Endometrium (tissue), 2 donors: ENCODE measurements at regions not wholly inside any gene's neighbourhood (a gene's known extent, or its start where the extent isn't known, plus 50 kb on each side); places are given as distances from the start of the nearest gene placed in this dataset.
"Not testable (repeated sequence)": the region's sequence is repeated elsewhere in the genome, so short reads cannot be mapped to it uniquely, and the experiment has no call there.

Source experiments
- FAIRE-seq: peaks from 2 replicates; lab custom pipeline; 2012; peaks lifted over from hg19 to GRCh38; lab: Jason Lieb, UNC
- donor health status: control.
- donor health status: control.

- no peak for FAIRE-seq
Observed at GRCh38 chr10:62661143-62661542, 143.4 kb upstream of the ADO start.

DNA sequence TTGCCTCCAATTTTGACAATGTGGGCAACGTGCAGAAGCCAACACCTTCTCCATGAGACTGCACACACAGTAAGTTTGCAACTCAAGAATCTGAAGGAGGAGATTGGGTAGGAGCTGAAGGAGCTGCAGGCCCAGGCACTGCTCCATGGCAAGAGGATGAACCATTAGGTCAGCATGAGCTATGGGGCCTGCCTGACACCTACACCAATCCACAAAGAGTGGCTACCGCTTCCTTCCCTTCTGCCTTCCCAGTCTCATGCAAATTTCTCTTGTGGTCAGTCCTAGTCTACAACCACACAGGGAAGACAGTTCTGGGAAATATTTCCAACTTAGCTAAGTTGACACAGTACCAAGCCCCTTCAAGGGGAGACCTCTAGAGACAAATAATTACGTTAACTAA, 142.0 kb upstream of the ADO start:
- FAIRE-seq: no peak

DNA sequence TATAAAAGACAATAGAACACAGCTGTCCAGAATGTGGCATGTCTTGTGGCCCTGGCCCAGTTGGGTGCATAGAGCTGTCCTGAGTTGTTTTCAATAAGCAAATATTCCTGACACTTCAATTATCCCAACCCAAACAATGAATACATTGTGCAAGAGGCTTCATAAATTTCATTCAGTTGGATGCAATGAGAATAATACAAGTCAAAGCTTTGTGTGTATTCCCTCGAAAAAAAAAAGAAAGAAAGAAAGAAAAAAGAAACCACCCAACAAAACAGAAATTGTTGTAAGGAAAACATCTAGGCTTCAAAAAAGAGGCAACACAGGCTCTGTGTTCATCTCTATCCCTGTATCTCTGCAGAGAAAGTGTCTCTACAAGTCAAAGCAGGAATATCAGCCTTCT, 138.7 kb upstream of the ADO start:
- FAIRE-seq: no peak

DNA sequence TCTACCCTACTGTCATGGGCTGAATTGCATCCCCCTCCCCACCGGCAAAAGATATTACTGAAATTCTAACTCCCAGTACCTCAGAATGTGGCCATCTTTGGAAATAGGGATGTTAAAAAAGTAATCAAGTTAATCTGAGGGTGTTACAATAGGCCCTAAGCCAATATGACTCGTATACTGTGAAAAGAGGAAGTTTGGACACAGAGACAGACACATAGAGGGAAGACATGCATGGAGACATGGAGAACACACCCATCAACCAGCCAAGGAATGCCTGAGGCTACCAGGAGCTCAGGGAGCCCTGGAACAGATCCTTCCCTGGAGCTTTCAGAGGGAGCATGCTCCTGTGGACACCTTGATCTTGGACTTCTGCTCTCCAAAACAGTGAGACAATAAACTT, 138.2 kb upstream of the ADO start:
- no peak for FAIRE-seq

GRCh38 chr10:62669341-62669740, 135.2 kb upstream of the ADO start:
- FAIRE-seq: no peak

GRCh38 chr10:62671104-62671503, 133.4 kb upstream of the ADO start:
- no peak for FAIRE-seq

GRCh38 chr10:62681211-62681940, 123.1 kb upstream of the ADO start:
- FAIRE-seq: no peak

DNA sequence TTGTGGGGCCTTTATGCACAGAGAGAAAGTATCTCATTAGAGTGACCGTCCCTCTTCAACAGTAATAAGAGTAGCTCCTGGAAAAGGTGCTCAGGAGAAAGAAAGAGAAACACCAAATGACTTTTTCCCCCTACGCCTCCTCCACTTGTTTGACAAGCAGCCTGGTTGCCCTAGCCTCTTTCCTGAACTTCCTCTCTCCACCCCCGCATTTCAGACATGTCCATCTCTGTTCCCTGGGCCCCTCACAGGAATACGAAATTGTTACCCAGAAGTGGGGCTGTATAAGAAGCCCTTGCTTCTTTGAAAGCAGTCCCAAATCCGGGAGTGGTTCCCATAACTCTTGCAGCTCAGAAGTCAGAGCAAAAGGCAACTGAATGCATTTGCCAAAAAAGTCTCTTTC, 119.6 kb upstream of the ADO start:
- no peak for FAIRE-seq

DNA sequence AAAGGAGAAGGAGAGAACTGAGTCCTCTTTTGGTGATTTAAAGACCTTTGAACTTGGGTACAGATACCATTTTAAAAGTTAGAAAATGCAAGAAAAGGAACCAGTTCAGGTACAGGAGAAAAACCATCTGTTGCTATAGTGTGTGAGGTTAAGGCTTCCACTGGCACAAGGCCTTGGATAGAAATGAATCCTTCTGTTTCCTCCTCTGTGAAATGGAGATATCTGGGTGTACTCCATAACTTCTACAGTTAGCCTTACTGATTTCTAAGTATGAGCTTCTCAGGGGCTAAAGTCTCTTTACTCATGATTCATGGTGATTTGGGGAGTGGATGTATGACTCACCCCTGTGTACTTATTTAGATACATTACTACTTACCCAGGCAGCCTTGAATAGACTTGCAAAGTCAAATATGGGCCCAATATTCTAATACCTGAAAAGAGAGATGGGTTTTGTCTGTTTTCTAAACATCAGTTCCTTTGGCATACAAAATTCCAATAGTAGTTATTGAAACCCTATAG, 117.2 kb upstream of the ADO start:
- FAIRE-seq: no peak

- no peak for FAIRE-seq
Observed at GRCh38 chr10:62688971-62689700, 115.4 kb upstream of the ADO start.

DNA sequence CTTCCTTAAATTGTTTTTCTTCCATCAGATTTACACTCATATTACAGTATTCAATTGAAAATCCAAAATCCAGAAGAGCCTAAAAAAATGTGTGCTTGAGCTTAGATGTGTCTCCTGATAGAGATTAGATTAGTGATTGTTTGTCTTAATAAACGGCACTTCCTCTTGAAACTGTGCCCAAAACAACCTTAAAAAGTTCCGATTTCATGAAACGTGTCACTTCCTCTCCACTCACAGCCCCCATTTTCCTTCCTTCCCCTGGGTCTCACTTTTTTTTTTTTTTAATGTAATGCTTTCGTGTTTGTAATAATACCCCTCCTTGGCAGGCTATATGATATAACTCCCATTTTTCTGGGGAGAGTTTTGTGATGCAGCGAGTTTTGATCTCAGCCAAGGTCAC, 114.8 kb upstream of the ADO start:
- FAIRE-seq: no peak

- no peak for FAIRE-seq
Observed at GRCh38 chr10:62690703-62691102, 113.8 kb upstream of the ADO start.

DNA sequence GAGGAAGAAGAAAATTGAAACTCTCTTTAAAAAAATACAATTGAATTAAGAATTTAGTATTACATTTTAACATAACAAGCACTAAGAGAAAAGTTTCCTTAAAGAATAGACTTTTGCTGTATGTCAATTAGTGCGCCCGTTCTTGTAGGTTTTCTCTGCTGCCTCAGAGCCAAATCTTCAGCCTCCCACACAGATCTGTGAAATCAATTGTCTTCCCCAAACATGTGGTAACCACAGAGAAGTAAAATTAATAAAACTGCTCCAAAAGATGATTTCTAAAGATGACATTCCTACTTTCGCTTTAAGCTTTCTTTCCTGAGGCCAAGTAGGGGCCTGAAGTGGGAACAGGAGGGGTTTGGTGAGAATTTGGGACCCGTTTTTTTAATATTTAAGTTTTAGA, 113.2 kb upstream of the ADO start:
- FAIRE-seq: no peak

DNA sequence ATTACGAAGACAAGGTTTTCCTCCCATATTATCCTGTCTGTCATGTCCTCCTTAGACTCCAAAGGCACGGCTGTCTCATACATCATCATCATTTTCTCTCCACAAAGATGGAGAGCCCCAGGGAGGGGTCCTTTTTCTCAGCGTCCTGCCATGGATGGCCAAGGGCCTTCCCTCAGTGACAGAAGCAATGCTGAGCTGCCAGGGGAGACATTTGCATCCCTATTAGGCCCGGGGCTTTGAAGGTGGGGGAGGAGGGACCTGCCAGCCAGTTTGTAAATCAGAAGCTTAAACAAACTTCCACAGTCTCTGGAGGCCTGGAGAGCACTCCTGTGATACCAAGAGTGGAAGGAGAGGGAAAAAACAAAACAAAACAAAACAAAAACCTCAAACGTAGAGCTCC, 112.4 kb upstream of the ADO start:
- no peak for FAIRE-seq

- no peak for FAIRE-seq
Observed at GRCh38 chr10:62693306-62693705, 111.2 kb upstream of the ADO start.

- no peak for FAIRE-seq
Observed at GRCh38 chr10:62694537-62695126, 109.9 kb upstream of the ADO start.

- no peak for FAIRE-seq
Observed at GRCh38 chr10:62696798-62697197, 107.7 kb upstream of the ADO start.

DNA sequence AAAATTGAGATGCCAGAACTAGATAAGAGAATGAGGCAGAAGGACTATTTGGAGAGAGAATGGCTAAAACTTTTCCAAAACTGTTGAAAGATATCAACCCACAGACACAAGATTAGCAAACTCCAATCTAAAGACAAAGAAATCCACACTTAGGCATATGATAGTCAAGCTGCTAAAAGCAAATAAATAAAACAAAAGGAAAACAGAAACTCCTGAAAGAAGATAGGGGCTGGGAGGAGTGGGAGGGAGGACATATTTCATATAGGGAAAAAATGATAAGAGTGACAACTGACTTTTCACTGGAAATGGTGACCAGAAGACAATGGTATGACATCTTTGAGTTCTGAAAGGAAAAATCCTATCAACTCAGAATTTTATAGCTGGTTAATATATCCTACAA, 105.4 kb upstream of the ADO start:
- no peak for FAIRE-seq

GRCh38 chr10:62704121-62704520, 100.4 kb upstream of the ADO start:
- FAIRE-seq: not testable (repeated sequence)

GRCh38 chr10:62705789-62706188, 98.7 kb upstream of the ADO start:
- no peak for FAIRE-seq

DNA sequence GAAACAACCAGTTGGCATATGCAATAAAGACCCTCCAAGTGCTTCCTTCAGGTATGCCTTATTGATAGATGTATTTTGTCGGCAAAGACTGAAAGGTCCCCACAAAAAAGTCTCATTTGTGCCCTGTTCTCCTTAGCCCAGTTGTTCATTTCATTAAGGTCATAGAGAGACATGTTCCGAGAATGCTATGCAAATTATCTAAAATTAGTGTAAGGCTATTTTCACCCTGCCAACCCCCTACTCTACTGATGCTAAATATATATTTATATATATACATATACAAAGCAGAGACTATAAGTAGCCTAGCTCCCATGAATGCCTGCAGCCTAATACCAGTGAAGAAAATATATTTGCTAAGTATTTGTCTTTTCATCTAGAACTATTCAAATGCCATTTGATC, 96.7 kb upstream of the ADO start:
- FAIRE-seq: no peak

DNA sequence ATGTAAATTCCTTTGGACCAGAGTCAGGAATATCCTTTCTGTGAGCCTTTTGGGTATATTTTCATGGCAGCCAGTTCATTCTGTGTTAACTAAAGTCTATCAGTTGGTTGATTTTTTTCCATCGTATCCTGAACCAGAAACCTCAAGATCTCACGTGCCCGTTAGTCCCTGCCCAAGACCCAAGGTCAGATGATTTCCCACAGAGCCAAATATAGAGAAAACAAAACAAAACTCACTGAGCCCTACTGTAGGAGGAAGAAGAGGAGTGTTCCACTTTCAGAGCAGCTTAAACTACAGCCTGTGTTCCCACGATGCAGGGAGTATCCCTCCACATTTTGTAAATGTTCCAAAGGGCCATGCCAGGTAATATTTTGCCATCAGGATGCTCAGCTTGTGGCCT, 96.0 kb upstream of the ADO start:
- no peak for FAIRE-seq

DNA sequence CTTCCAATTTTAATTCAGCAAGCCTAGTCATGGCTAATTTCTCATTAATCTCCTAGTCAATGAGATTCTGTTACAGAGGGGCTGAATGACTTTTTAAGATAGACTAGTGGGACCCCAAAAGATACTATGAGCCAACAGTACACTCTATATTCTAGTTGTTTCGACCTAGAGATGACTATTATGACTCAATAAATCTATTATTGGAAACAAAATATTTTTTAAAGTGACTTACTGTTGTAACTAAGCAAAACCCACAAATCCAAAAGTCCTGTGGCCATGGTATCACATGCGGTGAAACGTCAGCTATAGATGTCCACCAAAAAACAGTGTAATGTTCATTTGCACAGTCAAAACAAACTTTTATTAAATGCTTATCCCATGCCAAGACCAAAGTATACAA, 95.3 kb upstream of the ADO start:
- no peak for FAIRE-seq
